GM12865 (cell line): ENCODE measurements at regions not wholly inside any gene's neighbourhood (a gene's known extent, or its start where the extent isn't known, plus 50 kb on each side); places are given as distances from the start of the nearest gene placed in this dataset.

Experiments used
- DNase-seq: peaks from one replicate; pipeline ENCODE4 v3.0.0; 2010; ENCODE audit warnings: low read depth
- H3K4me3 ChIP-seq: 2 replicates; pipeline ENCODE4 v1.5.1; 2011; ENCODE audit warnings: mild to moderate bottlenecking, low read depth, low read length, control low read depth
- TF ChIP-seq, protein P1 (sequence below): IDR thresholded peaks from 2 replicates; pipeline ENCODE4 v1.5.1; 2011; ENCODE audit warnings: low read length, control low read depth, low read depth, inconsistent platforms; ENCODE audit not compliant: insufficient read depth; ENCODE audit errors: missing control alignments

DNA sequence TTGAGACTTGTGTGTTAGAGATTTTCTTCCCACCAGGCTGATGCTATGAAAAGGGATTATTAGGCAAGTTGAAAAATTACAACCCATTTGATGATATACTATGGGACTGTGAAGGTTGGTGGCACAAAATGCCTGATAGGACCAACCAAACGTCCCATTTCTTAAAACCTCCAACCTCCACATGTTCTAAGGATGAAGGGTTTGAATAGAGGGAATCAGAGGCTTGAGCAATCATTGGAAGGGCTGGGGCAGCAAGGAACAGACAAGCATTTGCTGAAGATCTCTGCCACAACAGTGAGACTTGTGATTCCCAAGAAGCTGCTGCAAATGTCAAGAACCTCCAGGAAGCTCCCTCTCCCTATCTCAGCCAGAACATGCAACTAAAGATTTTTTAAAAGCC lies 283.1 kb downstream of the ELAVL2 start:
- no peak overlapping the region for H3K4me3 ChIP-seq
- TF ChIP-seq, protein P1, sequence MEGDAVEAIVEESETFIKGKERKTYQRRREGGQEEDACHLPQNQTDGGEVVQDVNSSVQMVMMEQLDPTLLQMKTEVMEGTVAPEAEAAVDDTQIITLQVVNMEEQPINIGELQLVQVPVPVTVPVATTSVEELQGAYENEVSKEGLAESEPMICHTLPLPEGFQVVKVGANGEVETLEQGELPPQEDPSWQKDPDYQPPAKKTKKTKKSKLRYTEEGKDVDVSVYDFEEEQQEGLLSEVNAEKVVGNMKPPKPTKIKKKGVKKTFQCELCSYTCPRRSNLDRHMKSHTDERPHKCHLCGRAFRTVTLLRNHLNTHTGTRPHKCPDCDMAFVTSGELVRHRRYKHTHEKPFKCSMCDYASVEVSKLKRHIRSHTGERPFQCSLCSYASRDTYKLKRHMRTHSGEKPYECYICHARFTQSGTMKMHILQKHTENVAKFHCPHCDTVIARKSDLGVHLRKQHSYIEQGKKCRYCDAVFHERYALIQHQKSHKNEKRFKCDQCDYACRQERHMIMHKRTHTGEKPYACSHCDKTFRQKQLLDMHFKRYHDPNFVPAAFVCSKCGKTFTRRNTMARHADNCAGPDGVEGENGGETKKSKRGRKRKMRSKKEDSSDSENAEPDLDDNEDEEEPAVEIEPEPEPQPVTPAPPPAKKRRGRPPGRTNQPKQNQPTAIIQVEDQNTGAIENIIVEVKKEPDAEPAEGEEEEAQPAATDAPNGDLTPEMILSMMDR, result no peak
- DNase-seq, result no peak

GRCh38 chr9:23543419-23543818 lies 282.6 kb downstream of the ELAVL2 start:
- H3K4me3 ChIP-seq, result no peak overlapping the region
- TF ChIP-seq, protein P1, result no peak
- DNase-seq, result no peak

DNA sequence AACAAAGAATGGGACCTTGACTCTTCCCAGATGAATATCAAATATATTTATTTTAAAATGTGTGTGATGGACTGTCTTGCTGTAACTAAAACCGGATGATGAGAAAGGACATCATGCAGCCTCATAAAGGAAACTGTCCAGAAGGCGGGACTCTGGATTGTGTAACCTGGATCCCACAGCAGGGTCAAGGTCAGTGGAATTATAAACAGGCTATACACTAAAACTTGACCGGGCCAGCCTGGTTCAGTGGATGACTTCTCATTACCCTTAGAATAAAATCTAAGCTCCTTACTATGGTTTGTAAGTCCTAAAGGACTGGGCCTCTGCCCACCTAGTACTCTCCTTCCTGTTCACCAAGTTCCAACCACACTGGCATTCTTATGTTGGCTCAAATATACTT lies 280.3 kb downstream of the ELAVL2 start:
- TF ChIP-seq, protein P1, result no peak
- H3K4me3 ChIP-seq, result no peak overlapping the region
- no peak for DNase-seq

DNA sequence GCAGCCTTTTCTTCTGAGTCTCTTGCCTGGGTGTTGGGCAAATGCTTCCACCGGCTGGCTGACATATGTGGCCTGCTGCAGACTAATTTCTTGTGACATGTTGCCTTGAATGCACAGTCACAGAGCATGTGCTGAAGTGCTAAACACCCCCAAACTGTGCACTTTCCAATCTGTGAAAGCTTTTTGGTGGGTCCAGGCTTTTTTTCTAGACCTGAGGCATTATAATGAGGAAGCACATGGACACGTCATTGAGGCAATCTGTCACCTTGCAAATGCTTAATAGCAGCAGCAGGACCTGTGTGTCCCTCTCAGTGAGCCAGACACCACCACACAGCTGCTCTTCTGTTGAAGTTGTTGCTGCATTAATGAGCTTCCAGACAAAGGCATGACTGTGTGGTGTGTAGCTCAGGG lies 274.7 kb downstream of the ELAVL2 start:
- TF ChIP-seq, protein P1, result no peak
- DNase-seq, result no peak
- no peak overlapping the region for H3K4me3 ChIP-seq

DNA sequence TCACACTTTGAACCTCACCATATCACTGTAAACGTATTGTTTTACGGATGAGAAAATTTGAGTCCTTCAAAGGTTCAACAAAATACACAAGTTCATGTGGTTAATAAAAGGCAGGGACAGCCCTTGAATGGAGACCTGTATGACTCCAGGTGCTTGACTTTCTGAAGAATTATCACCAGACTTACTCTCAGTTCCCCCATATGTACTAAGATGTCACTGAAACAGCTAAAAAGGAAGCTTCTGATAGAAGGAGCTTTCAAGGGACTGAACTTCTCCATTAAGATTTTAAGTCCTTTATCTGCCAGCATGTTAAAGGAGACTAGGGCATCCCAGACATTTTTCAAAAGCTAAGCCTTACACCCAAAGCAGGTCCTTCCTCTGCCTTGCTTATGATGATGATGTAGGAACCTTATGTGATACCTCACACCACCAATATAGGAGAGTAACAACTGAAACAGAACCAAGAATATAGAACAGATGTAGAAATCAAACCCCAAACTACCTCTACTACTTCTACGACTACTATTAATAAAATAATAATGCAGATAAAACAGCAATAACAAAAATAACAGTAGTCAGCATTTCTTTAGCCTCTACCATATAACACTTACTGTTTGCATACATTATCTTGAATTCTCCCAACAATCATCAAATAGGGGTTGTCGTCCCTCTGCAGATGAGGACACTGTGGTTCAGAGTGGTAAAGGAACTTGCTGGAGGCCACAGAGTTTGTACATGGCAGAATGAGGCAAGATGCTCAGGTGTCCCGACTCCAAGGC lies 273.9 kb downstream of the ELAVL2 start:
- TF ChIP-seq, protein P1, result no peak
- no peak overlapping the region for H3K4me3 ChIP-seq
- no peak for DNase-seq

DNA sequence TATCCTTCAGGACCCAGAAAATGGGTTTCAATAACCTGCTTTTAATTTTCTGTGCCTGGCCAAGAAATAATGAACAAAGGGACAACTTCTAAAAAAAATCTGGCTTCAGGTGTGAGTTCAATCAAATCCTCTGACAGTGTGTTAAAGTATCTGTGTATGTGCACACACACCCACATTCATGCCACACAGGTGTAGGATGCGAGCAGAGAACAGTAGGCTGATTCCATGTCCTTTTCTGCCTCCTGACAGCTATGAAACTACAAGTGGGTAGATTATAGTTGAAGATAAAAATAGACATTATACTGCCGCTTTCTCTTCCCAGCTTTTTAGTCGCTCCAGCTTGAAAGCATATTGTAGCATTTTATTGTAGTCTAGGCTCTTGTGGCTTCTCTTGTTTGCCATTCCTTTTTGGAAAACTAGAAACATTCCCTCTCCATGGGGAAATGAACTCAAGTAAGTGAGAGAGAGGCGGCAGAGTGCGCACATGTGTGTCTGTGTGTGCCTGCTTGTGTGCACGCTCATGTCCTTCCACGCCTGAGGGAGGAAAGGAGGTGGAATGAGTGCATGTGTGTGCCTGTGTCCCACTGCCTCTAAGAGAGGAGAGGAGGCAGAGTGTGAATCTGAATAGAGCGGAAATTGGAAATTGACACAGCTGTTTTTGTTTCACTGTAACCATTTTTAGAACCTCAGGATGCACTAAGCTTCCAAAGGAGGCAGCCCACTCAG lies 273.0 kb downstream of the ELAVL2 start:
- TF ChIP-seq, protein P1, result no peak
- H3K4me3 ChIP-seq, result no peak overlapping the region
- no peak for DNase-seq
